ENCODE measurements at regions not wholly inside any gene's neighbourhood (a gene's known extent, or its start where the extent isn't known, plus 50 kb on each side); places are given as distances from the start of the nearest gene placed in this dataset.

GRCh38 chr12:68452078-68452715, 120.0 kb upstream of the MDM1 start:
- ATAC-seq = peak; percentile 22

GRCh38 chr12:68453278-68453677, 121.1 kb upstream of the MDM1 start:
- no peak for ATAC-seq
- no peak for TF ChIP-seq SNAI2 (CRISPR knock-in tag; IDR thresholded peaks at IDR 0.05)
- TF ChIP-seq CREB5 (CRISPR knock-in tag; IDR thresholded peaks at IDR 0.05; ENCODE audit: low read depth) = no peak
- TF ChIP-seq CSRNP3 (CRISPR knock-in tag; IDR thresholded peaks at IDR 0.05) = no peak
- no peak for TF ChIP-seq ZFP30 (CRISPR knock-in tag; IDR thresholded peaks at IDR 0.05)
- no peak for TF ChIP-seq ESRRG (CRISPR knock-in tag; IDR thresholded peaks at IDR 0.05)
- no peak for TF ChIP-seq POU6F1 (CRISPR knock-in tag; IDR thresholded peaks at IDR 0.05; ENCODE audit: borderline replicate concordance, low read depth)
- no peak for TF ChIP-seq GLIS3 (CRISPR knock-in tag; IDR thresholded peaks at IDR 0.05)
- no peak for TF ChIP-seq ZC3H10 (CRISPR knock-in tag; IDR thresholded peaks at IDR 0.05)
- no peak for TF ChIP-seq ARNTL (CRISPR knock-in tag; IDR thresholded peaks at IDR 0.05; ENCODE audit: borderline replicate concordance, low read depth)
- no peak for TF ChIP-seq ZFP3 (CRISPR knock-in tag; IDR thresholded peaks at IDR 0.05)
- TF ChIP-seq TCF4 (CRISPR knock-in tag; IDR thresholded peaks at IDR 0.05; ENCODE audit: borderline replicate concordance) = no peak
- no peak for TF ChIP-seq ZNF565 (CRISPR knock-in tag; conservative IDR thresholded peaks at IDR 0.05; ENCODE audit: low read depth)
- TF ChIP-seq RARB (CRISPR knock-in tag; IDR thresholded peaks at IDR 0.05) = no peak
- no peak for TF ChIP-seq PATZ1 (CRISPR knock-in tag; IDR thresholded peaks at IDR 0.05; ENCODE audit: borderline replicate concordance)

More at GRCh38 chr12:68452078-68452715, 120.0 kb upstream of the MDM1 start:
- no peak for TF ChIP-seq BACH2 (CRISPR knock-in tag; IDR thresholded peaks at IDR 0.05; ENCODE audit: borderline replicate concordance)
- no peak for TF ChIP-seq TOX (CRISPR knock-in tag; IDR thresholded peaks at IDR 0.05; ENCODE audit: borderline replicate concordance)
- no peak for TF ChIP-seq ZNF565 (CRISPR knock-in tag; conservative IDR thresholded peaks at IDR 0.05; ENCODE audit: low read depth)
- TF ChIP-seq PATZ1 (CRISPR knock-in tag; IDR thresholded peaks at IDR 0.05; ENCODE audit: borderline replicate concordance) = no peak

GRCh38 chr12:68453876-68454275, 121.7 kb upstream of the MDM1 start:
- TF ChIP-seq OSR1 (CRISPR knock-in tag; IDR thresholded peaks at IDR 0.05) (no peak), BACH2 (CRISPR knock-in tag; IDR thresholded peaks at IDR 0.05; ENCODE audit: borderline replicate concordance) (no peak), ISL1 (CRISPR knock-in tag; IDR thresholded peaks at IDR 0.05) (no peak), SNAI2 (CRISPR knock-in tag; IDR thresholded peaks at IDR 0.05) (no peak), PATZ1 (CRISPR knock-in tag; IDR thresholded peaks at IDR 0.05; ENCODE audit: borderline replicate concordance) (no peak), CSDC2 (CRISPR knock-in tag; IDR thresholded peaks at IDR 0.05) (no peak), ZNF70 (CRISPR knock-in tag; IDR thresholded peaks at IDR 0.05) (no peak), ZC3H10 (CRISPR knock-in tag; IDR thresholded peaks at IDR 0.05) (no peak), CREB5 (CRISPR knock-in tag; IDR thresholded peaks at IDR 0.05; ENCODE audit: low read depth) (no peak), ZNF8 (CRISPR knock-in tag; IDR thresholded peaks at IDR 0.05) (no peak), ZNF565 (CRISPR knock-in tag; conservative IDR thresholded peaks at IDR 0.05; ENCODE audit: low read depth) (no peak), PPARA (CRISPR knock-in tag; IDR thresholded peaks at IDR 0.05; ENCODE audit: borderline replicate concordance) (no peak), TSHZ2 (CRISPR knock-in tag; IDR thresholded peaks at IDR 0.05) (no peak)
- ATAC-seq = no peak
